ENCODE measurements at regions not wholly inside any gene's neighbourhood (a gene's known extent, or its start where the extent isn't known, plus 50 kb on each side); places are given as distances from the start of the nearest gene placed in this dataset.
"Not testable (repeated sequence)": the region's sequence is repeated elsewhere in the genome, so short reads cannot be mapped to it uniquely, and the experiment has no call there.

GRCh38 chr4:14399848-14400247 is 602.4 kb upstream of the CPEB2 start:
- DNase-seq: no peak

GRCh38 chr4:14400307-14400706 is 602.0 kb upstream of the CPEB2 start:
- DNase-seq: no peak

GRCh38 chr4:14403132-14403531 is 599.1 kb upstream of the CPEB2 start:
- no peak for DNase-seq

- no peak for DNase-seq
These were observed 597.6 kb upstream of the CPEB2 start for GRCh38 chr4:14404730-14405129.

GRCh38 chr4:14410516-14410915 is 591.8 kb upstream of the CPEB2 start:
- DNase-seq: peak; percentile 4

GRCh38 chr4:14415146-14415545 is 587.1 kb upstream of the CPEB2 start:
- no peak for DNase-seq

- peak; percentile 9 for DNase-seq
These were observed 582.8 kb upstream of the CPEB2 start for GRCh38 chr4:14419516-14419915.

GRCh38 chr4:14426297-14426696 is 576.0 kb upstream of the CPEB2 start:
- DNase-seq: not testable (repeated sequence)

- no peak for DNase-seq
These were observed 574.2 kb upstream of the CPEB2 start for GRCh38 chr4:14428125-14428524.

GRCh38 chr4:14431155-14432134 is 570.8 kb upstream of the CPEB2 start:
- DNase-seq: no peak

GRCh38 chr4:14434483-14434882 is 567.8 kb upstream of the CPEB2 start:
- DNase-seq: no peak

GRCh38 chr4:14434916-14435315 is 567.4 kb upstream of the CPEB2 start:
- DNase-seq: no peak

GRCh38 chr4:14441561-14441960 is 560.7 kb upstream of the CPEB2 start:
- DNase-seq: no peak

GRCh38 chr4:14445882-14446281 is 556.4 kb upstream of the CPEB2 start:
- no peak for DNase-seq

GRCh38 chr4:14446311-14446710 is 556.0 kb upstream of the CPEB2 start:
- DNase-seq: no peak

GRCh38 chr4:14446904-14447303 is 555.4 kb upstream of the CPEB2 start:
- no peak for DNase-seq

GRCh38 chr4:14449308-14449707 is 553.0 kb upstream of the CPEB2 start:
- no peak for DNase-seq

GRCh38 chr4:14452001-14452400 is 550.3 kb upstream of the CPEB2 start:
- no peak for DNase-seq

- DNase-seq: no peak
These were observed 549.5 kb upstream of the CPEB2 start for GRCh38 chr4:14452764-14453163.

- no peak for DNase-seq
These were observed 543.8 kb upstream of the CPEB2 start for GRCh38 chr4:14458463-14458862.

GRCh38 chr4:14465057-14465456 is 537.2 kb upstream of the CPEB2 start:
- no peak for DNase-seq

- DNase-seq: no peak
These were observed 536.8 kb upstream of the CPEB2 start for GRCh38 chr4:14465507-14465906.

GRCh38 chr4:14478504-14478903 is 523.8 kb upstream of the CPEB2 start:
- DNase-seq: no peak

- no peak for DNase-seq
These were observed 505.9 kb upstream of the CPEB2 start for GRCh38 chr4:14496408-14496807.

- no peak for DNase-seq
These were observed 505.3 kb upstream of the CPEB2 start for GRCh38 chr4:14496969-14497368.
